ENCODE measurements at regions not wholly inside any gene's neighbourhood (a gene's known extent, or its start where the extent isn't known, plus 50 kb on each side); places are given as distances from the start of the nearest gene placed in this dataset.

GRCh38 chr17:77295241-77295853 lies 154.6 kb downstream of the SEC14L1 start:
- TF ChIP-seq CTCF (conservative IDR thresholded peaks at IDR 0.05) (no peak), ZFX (IDR thresholded peaks at IDR 0.05) (no peak)

Measured in C4-2B (cell line).